ENCODE measurements at regions not wholly inside any gene's neighbourhood (a gene's known extent, or its start where the extent isn't known, plus 50 kb on each side); places are given as distances from the start of the nearest gene placed in this dataset.

DNA sequence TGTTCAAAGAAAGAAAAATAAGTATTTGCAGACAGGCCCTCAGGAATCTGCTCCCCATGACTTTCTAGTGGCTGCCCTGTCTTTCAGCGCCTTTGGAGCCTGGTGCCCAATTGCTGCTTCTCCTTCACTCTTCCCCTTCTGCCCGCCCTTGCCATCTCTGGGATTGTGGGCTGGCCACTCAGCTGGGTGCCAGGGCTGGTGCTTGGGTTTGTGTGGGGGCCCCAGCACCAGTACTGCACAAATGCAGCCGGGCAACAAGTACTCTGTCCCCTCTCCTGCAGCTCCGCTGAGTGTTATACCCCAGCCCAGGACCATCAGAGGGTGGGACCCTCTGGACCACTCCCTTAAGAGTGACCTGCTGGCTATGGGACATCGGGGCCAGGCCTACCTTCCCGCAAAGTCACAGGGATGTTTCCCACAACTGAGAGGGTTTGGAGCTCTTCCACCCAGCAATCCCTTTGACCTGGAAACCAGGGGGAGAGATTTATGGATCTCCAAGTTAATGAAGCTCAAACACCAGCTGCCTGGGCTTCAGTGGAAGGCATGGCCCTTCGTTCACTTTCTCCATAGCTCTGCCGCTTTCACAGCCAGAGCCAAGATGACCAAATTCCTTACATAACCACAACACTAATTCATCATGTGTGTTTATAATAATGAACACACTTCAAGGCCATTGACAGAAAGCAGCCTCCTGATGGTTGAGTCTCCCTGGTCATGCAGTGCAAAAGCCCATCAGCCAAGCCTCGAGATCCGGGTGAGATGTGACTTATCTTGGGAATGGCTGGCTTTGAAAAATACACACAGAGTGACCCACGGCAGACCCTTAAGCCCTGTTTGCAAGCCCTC lies 313.9 kb upstream of the ZNF32 start:
- DNase-seq (ENCODE audit: extremely low read depth in 1 of 11, low read depth in 9 of 11, low spot score in 4 of 11), result peak in 6 of 11 donors; percentile 53 to 74 (median 66)

- DNase-seq (ENCODE audit: extremely low read depth in 1 of 11, low read depth in 9 of 11, low spot score in 4 of 11), result no peak
Measured at GRCh38 chr10:43961523-43962345, 313.1 kb upstream of the ZNF32 start.

DNA sequence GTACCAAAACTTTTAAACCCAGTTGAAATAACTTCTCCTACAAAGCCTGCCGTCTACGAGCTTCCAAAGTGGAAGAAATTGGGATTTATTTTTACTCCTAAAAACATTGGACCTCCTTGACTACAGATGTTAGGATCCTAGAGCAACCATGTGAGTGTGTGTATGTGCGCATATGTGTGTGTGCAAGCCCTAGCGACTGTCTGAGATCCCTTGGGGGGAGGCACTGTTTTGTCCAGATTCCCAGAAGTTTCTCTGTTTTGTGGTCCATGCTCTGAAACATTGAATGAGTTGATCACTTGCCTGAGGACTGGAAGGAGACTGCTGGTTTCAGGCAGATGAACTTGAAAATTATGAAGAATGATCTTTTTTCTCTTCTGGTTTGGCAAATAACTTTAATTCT lies 312.3 kb upstream of the ZNF32 start:
- no peak for DNase-seq (ENCODE audit: extremely low read depth in 1 of 11, low read depth in 9 of 11, low spot score in 4 of 11)

DNA sequence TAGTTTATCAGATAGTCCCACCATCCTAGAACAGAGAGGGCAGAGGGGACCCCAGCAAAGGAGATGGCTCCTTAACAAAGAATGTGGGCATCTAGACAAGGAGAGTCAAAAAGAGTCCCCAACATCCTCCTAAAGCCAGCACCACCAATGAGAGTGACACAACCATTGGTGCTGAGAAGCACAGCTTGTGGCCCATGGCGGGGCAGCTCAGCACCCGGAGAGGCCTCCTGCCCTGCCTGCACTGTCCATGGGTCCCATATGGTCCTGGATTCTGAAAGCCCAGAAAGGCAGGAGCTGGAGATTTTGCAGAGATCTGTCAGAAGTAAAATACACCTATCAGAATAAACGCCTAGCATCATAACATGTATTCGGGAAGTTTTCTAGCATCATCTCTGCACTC lies 311.8 kb upstream of the ZNF32 start:
- no peak for DNase-seq (ENCODE audit: extremely low read depth in 1 of 11, low read depth in 9 of 11, low spot score in 4 of 11)

DNA sequence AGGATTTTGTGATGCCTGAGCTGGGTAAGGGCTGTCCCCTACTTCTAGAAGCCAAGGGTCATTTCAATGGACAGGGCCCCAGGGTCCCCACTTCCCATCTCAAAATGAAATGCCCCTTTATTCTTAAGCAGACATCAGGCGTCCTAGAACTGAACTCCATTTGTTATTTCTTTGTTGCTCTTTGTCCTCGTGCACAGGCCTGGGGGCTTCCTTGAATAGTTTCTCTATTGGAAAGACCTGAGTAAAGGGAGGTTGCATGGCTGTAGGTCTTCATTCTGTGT lies 311.4 kb upstream of the ZNF32 start:
- no peak for DNase-seq (ENCODE audit: extremely low read depth in 1 of 11, low read depth in 9 of 11, low spot score in 4 of 11)

GRCh38 chr10:43959364-43960134 lies 310.9 kb upstream of the ZNF32 start:
- no peak for DNase-seq (ENCODE audit: extremely low read depth in 1 of 11, low read depth in 9 of 11, low spot score in 4 of 11)

DNA sequence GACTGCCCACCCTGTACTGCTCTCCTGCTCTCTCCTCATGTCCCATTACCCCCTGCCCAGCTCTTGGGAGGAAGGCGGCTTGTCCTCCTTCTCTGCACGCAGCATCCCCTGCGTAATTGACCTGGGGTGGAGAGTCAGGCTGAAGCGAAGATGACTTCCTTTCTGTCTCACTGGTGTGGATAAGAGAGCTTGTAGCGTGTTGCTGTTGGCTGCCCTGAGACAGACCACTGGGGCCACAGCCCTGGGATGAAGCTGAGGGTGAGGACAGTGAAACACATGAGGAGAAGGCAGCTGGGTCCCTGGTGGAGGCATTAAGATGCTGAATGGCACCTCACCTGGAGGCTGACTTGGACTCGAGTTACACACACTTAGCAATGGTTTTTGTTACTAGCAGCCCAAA lies 310.3 kb upstream of the ZNF32 start:
- DNase-seq (ENCODE audit: extremely low read depth in 1 of 11, low read depth in 9 of 11, low spot score in 4 of 11), result no peak

DNA sequence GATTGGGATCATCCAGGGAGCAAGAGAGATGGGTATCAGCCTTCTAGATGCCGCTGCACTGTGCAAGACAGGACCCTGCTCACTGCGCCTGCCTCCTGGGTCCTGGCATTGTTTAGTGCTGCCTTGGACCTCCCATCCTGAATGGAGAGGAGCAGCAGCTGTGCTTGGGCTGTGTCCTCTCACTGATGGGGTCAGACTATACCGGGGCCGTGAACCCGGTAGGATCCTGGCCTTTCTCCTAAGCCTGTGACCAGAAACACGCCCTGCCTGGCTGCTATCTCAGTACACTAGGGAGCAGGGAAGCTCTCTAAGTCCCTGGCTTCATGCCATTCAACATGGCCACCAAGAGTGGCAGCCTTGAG lies 309.4 kb upstream of the ZNF32 start:
- no peak for DNase-seq (ENCODE audit: extremely low read depth in 1 of 11, low read depth in 9 of 11, low spot score in 4 of 11)

GRCh38 chr10:43957267-43958070 lies 308.8 kb upstream of the ZNF32 start:
- no peak for DNase-seq (ENCODE audit: extremely low read depth in 1 of 11, low read depth in 9 of 11, low spot score in 4 of 11)

- no peak for DNase-seq (ENCODE audit: extremely low read depth in 1 of 11, low read depth in 9 of 11, low spot score in 4 of 11)
Measured at GRCh38 chr10:43955978-43956377, 307.3 kb upstream of the ZNF32 start.

GRCh38 chr10:43955002-43955596 lies 306.4 kb upstream of the ZNF32 start:
- no peak for DNase-seq (ENCODE audit: extremely low read depth in 1 of 11, low read depth in 9 of 11, low spot score in 4 of 11)

DNA sequence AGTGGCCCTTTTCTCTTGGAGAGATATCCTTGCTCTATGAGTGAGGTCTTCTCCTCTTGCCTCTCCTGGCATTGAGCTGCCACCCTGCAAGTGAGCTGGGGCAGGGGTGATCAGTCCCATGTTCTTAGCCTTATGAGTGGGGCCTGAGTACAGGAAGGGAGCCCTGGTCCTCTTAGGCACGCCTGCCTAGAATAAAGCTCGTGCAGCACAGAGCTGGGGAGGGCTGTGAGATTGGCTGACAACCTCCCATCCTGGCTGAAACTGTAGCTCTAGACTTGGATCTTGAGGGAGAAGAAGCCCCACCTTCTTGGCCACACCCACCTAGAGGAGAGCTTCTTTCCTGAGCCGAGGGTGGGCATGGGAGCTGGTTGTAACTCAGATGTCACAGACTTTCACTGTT lies 305.0 kb upstream of the ZNF32 start:
- no peak for DNase-seq (ENCODE audit: extremely low read depth in 1 of 11, low read depth in 9 of 11, low spot score in 4 of 11)

- no peak for DNase-seq (ENCODE audit: extremely low read depth in 1 of 11, low read depth in 9 of 11, low spot score in 4 of 11)
Measured at GRCh38 chr10:43952760-43953159, 304.1 kb upstream of the ZNF32 start.

DNA sequence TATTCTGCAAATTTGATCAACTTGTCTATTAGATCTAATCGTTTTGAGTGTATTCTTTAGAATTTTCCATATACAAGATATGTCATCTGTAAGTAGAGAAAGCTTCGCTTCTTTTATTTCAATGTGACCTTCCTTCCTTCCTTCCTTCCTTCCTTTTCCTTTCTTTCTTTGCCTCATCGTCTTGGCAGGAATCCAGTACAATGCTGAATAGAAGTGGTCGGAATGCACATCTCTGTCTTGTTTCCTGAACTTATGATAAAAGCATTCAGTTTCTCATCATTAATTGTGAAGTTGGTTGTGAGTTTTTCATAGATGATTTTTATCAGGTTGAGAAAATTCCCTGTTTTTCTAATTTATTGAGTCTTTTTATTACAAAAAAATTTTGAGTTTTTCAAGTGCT lies 300.7 kb upstream of the ZNF32 start:
- no peak for DNase-seq (ENCODE audit: extremely low read depth in 1 of 11, low read depth in 9 of 11, low spot score in 4 of 11)

DNA sequence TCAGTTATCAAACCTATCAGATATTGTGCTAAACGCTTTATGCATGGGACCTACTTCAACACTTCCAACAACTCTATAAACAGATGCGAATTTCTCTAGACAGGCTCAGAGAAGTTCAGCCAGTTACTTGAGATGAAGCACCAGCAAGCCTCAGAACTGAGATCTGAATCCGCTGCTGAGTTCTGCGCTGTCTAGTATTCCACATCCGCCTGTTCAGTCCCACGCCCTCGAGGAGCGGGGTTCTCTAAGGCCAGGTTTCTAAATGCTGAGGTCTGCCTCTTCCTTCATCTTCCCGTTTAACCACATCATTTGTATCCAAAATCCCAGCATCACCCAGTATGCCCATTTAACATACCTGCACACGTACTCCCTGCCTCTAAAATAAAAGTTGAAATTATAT lies 297.8 kb upstream of the ZNF32 start:
- no peak for DNase-seq (ENCODE audit: extremely low read depth in 1 of 11, low read depth in 9 of 11, low spot score in 4 of 11)

GRCh38 chr10:43945908-43946307 lies 297.2 kb upstream of the ZNF32 start:
- DNase-seq (ENCODE audit: extremely low read depth in 1 of 11, low read depth in 9 of 11, low spot score in 4 of 11), result no peak

DNA sequence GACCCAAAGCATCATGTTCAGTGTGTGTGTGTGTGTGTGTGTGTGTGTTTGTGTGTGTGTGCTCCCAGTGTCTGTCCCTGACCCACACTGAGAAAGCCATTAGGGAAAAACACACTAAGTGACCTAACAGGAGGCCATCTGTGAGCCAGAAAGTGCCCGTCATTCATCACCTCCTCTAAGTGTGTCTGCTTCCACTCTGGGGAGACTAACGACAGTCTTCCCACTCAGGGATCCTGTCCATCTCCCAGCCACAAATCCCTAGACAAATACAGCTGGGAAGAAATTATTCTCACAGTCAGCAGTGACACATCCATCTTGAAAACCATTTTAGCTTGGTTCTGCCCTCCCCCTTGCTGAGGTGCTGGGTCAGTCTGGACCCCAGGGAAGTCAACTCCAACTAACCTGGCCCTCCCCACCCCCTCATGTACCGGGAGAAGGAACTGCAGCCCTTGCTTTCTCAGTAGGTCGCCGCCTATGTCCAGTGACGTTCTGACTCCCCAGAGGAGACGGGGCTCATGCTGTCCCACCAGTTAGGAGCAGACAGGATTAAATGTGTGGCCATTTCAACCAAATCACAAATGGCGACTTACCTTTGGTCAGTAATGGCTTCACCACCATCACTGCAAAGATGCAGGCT lies 296.5 kb upstream of the ZNF32 start:
- DNase-seq (ENCODE audit: extremely low read depth in 1 of 11, low read depth in 9 of 11, low spot score in 4 of 11), result no peak

DNA sequence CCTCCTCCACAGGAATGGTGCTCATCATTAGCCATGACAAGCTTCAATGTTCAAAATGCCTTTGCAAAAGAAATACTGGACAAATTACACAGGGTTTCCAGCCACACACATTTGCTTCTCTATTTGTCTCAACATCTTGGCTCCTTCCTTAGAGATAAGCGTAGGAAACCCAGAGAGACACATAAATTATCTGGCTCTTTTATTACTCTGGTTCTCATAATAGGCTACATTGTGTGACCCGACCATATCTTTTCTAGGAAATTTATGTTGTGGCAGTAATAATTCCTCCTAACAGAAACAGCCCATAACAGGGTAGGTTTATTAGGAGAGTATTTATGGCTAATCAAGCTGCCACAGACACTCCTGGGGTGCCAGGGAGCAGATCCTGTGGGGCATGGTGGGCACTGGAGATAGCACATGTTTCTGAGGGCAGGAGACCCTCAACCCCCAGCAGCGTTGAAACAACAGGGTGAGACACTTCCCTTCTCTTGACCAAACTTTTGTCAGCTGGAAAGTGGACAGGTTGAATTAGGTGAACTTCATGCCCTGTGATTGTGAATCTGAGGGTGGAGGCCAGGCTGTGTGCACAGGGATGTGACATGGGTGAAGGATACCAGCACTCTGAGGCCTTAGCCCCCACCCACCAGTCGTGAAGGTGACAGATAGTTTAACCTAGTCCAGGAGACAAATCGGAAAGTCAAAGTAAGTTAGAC lies 295.9 kb upstream of the ZNF32 start:
- peak in 2 of 11 donors; percentile 55 to 75 for DNase-seq (ENCODE audit: extremely low read depth in 1 of 11, low read depth in 9 of 11, low spot score in 4 of 11)

All from renal cortex interstitium (tissue), 11 donors.